GM23338 (cell line): ENCODE measurements at regions not wholly inside any gene's neighbourhood (a gene's known extent, or its start where the extent isn't known, plus 50 kb on each side); places are given as distances from the start of the nearest gene placed in this dataset.
A peak's percentile ranks its signal among the peaks of the same experiment; 100 is the strongest.

ENCODE experiments used
- ATAC-seq: fragments of 200-7000 bp; cut with Tn5 transposase; 3 replicates; pipeline ENCODE4 v1.9.1; 2020
- DNase-seq: peaks from one replicate; pipeline ENCODE4 v3.0.0-alpha.2; 2015; ENCODE audit warnings: low spot score
- H2AFZ ChIP-seq: fragments of 200-600 bp; sonication (generic); 2 replicates; pipeline ENCODE4 v1.8.0; 2016; ENCODE audit warnings: antibody characterized with exemption, mild to moderate bottlenecking, moderate library complexity
- H3F3A ChIP-seq: fragments of 200-600 bp; sonication (generic); replicated peaks from 2 replicates; pipeline ENCODE4 v1.8.0; 2017; ENCODE audit warnings: antibody characterized with exemption, mixed run types, low read depth
- H3K27ac ChIP-seq: fragments of 200-600 bp; sonication (generic); 2 replicates; pipeline ENCODE4 v1.6.1; 2016; ENCODE audit warnings: low read depth
- H3K27me3 ChIP-seq: fragments of 200-600 bp; sonication (generic); 2 replicates; pipeline ENCODE4 v1.8.0; 2016; ENCODE audit warnings: mild to moderate bottlenecking, mixed run types, moderate library complexity; ENCODE audit not compliant: insufficient read depth
- H3K36me3 ChIP-seq: fragments of 200-600 bp; sonication (generic); 2 replicates; pipeline ENCODE4 v1.8.0; 2016; ENCODE audit warnings: mild to moderate bottlenecking; ENCODE audit not compliant: insufficient read depth
- H3K4me1 ChIP-seq: fragments of 200-600 bp; sonication (generic); 2 replicates; pipeline ENCODE4 v1.8.0; 2016; ENCODE audit warnings: mild to moderate bottlenecking, moderate library complexity; ENCODE audit not compliant: insufficient read depth
- H3K4me2 ChIP-seq: fragments of 200-600 bp; sonication (generic); 2 replicates; pipeline ENCODE4 v1.7.1; 2017; ENCODE audit warnings: mixed run types
- H3K4me3 ChIP-seq: fragments of 200-600 bp; sonication (generic); 2 replicates; pipeline ENCODE4 v1.6.1; 2016; ENCODE audit warnings: mixed run types
- H3K79me2 ChIP-seq: fragments of 200-600 bp; sonication (generic); replicated peaks from 2 replicates; pipeline ENCODE4 v1.8.0; 2017; ENCODE audit warnings: mild to moderate bottlenecking; ENCODE audit not compliant: insufficient read depth
- H3K9me2 ChIP-seq: fragments of 200-600 bp; sonication (generic); 2 replicates; pipeline ENCODE4 v1.8.0; 2017; ENCODE audit not compliant: insufficient read depth
- H4K20me1 ChIP-seq: fragments of 200-600 bp; sonication (generic); replicated peaks from 2 replicates; pipeline ENCODE4 v1.8.0; 2017; ENCODE audit warnings: mild to moderate bottlenecking; ENCODE audit not compliant: insufficient read depth
- H3K27ac Mint-ChIP-seq: 2 replicates; pipeline ENCODE4 v1.8.0; 2020; ENCODE audit warnings: inconsistent platforms, mild to moderate bottlenecking, moderate library complexity, mixed read lengths
- H3K27me3 Mint-ChIP-seq: 3 replicates; pipeline ENCODE4 v1.8.0; 2022; ENCODE audit warnings: low read depth, mild to moderate bottlenecking, moderate library complexity, mixed read lengths, inconsistent platforms; ENCODE audit not compliant: insufficient read depth, poor library complexity
- H3K36me3 Mint-ChIP-seq: 3 replicates; pipeline ENCODE4 v1.8.0; 2021; ENCODE audit warnings: low read depth, mild to moderate bottlenecking, inconsistent platforms, moderate library complexity, mixed read lengths
- H3K4me1 Mint-ChIP-seq: 3 replicates; pipeline ENCODE4 v1.8.0; 2020; ENCODE audit warnings: mild to moderate bottlenecking, inconsistent platforms, mixed read lengths
- H3K4me3 Mint-ChIP-seq: 3 replicates; pipeline ENCODE4 v1.8.0; 2021; ENCODE audit warnings: moderate library complexity, mild to moderate bottlenecking, inconsistent platforms, mixed read lengths
- H3K9me3 Mint-ChIP-seq: 3 replicates; pipeline ENCODE4 v1.8.0; 2020; ENCODE audit warnings: moderate library complexity, mild to moderate bottlenecking, inconsistent platforms, mixed read lengths
- CREB1 ChIP-seq: fragments of 250-450 bp; sonication (Bioruptor Pico); IDR thresholded peaks from 2 replicates; pipeline ENCODE4 v1.5.0; 2020; ENCODE audit warnings: low read depth, mild to moderate bottlenecking, moderate library complexity
- EZH2 ChIP-seq: fragments of 200-600 bp; sonication (generic); IDR thresholded peaks from one replicate; pipeline ENCODE4 v1.8.0; 2017; ENCODE audit warnings: antibody characterized with exemption, mild to moderate bottlenecking, low read depth; ENCODE audit not compliant: unreplicated experiment
- EZH2phosphoT487 ChIP-seq: fragments of 200-600 bp; sonication (generic); IDR thresholded peaks from one replicate; pipeline ENCODE4 v1.8.1; 2018; ENCODE audit warnings: antibody characterized with exemption; ENCODE audit not compliant: unreplicated experiment
- JUNB ChIP-seq: IDR thresholded peaks from one replicate; pipeline ENCODE4 v1.6.1; 2016; ENCODE audit warnings: antibody characterized with exemption; ENCODE audit not compliant: unreplicated experiment
- NANOG ChIP-seq: IDR thresholded peaks from 2 replicates; pipeline ENCODE4 v1.6.1; 2016; ENCODE audit warnings: antibody characterized with exemption, borderline replicate concordance
- POLR2AphosphoS5 ChIP-seq: IDR thresholded peaks from 2 replicates; pipeline ENCODE4 v1.6.1; 2016; ENCODE audit warnings: antibody characterized with exemption, low read depth
- STAT1 ChIP-seq: IDR thresholded peaks from one replicate; pipeline ENCODE4 v1.6.1; 2016; ENCODE audit warnings: antibody characterized with exemption; ENCODE audit not compliant: unreplicated experiment
- ZNF114 ChIP-seq: fragments of 250-450 bp; sonication (Bioruptor Pico); IDR thresholded peaks from 2 replicates; pipeline ENCODE4 v1.5.0; 2020; ENCODE audit warnings: mild to moderate bottlenecking, moderate library complexity
- ZNF331 ChIP-seq: fragments of 250-450 bp; sonication (Bioruptor Pico); IDR thresholded peaks from 2 replicates; pipeline ENCODE4 v1.5.0; 2020; ENCODE audit warnings: low read depth, mild to moderate bottlenecking, moderate library complexity
- TF ChIP-seq, protein P1 (sequence below), 2 experiments: fragments of 200-600 bp in 1 of 2; sonication (generic) in 1 of 2; conservative IDR thresholded peaks; 2 replicates each; pipeline versions ENCODE4 v1.5.1 to v1.6.1; 2016 to 2017; ENCODE audit warnings: antibody characterized with exemption in 2 of 2, low read depth in 2 of 2, mild to moderate bottlenecking in 2 of 2, moderate library complexity in 1 of 2
- TF ChIP-seq, protein P2 (sequence below): IDR thresholded peaks from one replicate; pipeline ENCODE4 v1.6.1; 2018; ENCODE audit warnings: antibody characterized with exemption; ENCODE audit not compliant: unreplicated experiment
- TF ChIP-seq, protein P3 (sequence below): fragments of 250-450 bp; sonication (Bioruptor Pico); IDR thresholded peaks from 2 replicates; pipeline ENCODE4 v1.5.0; 2020; ENCODE audit warnings: mild to moderate bottlenecking, moderate library complexity
- TF ChIP-seq, protein P4 (sequence below): IDR thresholded peaks from 2 replicates; pipeline ENCODE4 v1.6.1; 2016; ENCODE audit warnings: antibody characterized with exemption

DNA sequence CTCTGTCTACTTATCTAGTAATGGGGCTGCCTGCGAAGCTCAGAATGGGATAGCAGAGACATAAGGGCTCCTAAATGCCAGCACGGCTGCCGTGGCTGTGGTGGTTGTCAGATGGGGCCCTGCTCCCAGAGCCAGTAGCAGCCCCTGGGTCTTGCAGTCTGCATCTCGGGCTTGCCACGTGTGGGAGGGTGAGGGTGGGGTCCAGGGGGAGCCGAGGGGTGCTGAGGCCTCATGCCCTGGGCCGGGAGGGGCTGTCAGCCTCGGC is 88.8 kb upstream of the GSE1 start:
- Mint-ChIP-seq H3K27ac (peak overlapping the region; percentile 78; the same call in 1 of the 2 replicates), H3K4me1 (peaks cover 53% of the 10 kb centered on the region), H3K27me3 (peaks cover 13% of the 10 kb centered on the region), H3K4me3 (no peak overlapping the region), H3K36me3 (peaks cover 4% of the 10 kb centered on the region), H3K9me3 (peaks cover 4% of the 10 kb centered on the region; the same call in 1 of the 3 replicates)
- no peak overlapping the region for H3K4me2 ChIP-seq
- peaks cover 10% of the 10 kb centered on the region for H3K4me1 ChIP-seq
- no peak for ATAC-seq
- no peak overlapping the region for H2AFZ ChIP-seq
- no peak overlapping the region for H3K27ac ChIP-seq
- no peaks in the 10 kb centered on the region for H3K36me3 ChIP-seq
- H3K4me3 ChIP-seq = no peak overlapping the region
- no peaks in the 10 kb centered on the region for H3K27me3 ChIP-seq
- H3K9me2 ChIP-seq = no peaks in the 10 kb centered on the region
- no peak for DNase-seq
- peaks cover 16% of the 10 kb centered on the region; the same call in 1 of the 2 replicates for H3F3A ChIP-seq
- H4K20me1 ChIP-seq = no peaks in the 10 kb centered on the region
- TF ChIP-seq, protein P1, sequence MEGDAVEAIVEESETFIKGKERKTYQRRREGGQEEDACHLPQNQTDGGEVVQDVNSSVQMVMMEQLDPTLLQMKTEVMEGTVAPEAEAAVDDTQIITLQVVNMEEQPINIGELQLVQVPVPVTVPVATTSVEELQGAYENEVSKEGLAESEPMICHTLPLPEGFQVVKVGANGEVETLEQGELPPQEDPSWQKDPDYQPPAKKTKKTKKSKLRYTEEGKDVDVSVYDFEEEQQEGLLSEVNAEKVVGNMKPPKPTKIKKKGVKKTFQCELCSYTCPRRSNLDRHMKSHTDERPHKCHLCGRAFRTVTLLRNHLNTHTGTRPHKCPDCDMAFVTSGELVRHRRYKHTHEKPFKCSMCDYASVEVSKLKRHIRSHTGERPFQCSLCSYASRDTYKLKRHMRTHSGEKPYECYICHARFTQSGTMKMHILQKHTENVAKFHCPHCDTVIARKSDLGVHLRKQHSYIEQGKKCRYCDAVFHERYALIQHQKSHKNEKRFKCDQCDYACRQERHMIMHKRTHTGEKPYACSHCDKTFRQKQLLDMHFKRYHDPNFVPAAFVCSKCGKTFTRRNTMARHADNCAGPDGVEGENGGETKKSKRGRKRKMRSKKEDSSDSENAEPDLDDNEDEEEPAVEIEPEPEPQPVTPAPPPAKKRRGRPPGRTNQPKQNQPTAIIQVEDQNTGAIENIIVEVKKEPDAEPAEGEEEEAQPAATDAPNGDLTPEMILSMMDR (conservative IDR thresholded peaks at IDR 0.05; ENCODE audit: low read depth in 2 of 2) = no peak
- TF ChIP-seq, protein P2, sequence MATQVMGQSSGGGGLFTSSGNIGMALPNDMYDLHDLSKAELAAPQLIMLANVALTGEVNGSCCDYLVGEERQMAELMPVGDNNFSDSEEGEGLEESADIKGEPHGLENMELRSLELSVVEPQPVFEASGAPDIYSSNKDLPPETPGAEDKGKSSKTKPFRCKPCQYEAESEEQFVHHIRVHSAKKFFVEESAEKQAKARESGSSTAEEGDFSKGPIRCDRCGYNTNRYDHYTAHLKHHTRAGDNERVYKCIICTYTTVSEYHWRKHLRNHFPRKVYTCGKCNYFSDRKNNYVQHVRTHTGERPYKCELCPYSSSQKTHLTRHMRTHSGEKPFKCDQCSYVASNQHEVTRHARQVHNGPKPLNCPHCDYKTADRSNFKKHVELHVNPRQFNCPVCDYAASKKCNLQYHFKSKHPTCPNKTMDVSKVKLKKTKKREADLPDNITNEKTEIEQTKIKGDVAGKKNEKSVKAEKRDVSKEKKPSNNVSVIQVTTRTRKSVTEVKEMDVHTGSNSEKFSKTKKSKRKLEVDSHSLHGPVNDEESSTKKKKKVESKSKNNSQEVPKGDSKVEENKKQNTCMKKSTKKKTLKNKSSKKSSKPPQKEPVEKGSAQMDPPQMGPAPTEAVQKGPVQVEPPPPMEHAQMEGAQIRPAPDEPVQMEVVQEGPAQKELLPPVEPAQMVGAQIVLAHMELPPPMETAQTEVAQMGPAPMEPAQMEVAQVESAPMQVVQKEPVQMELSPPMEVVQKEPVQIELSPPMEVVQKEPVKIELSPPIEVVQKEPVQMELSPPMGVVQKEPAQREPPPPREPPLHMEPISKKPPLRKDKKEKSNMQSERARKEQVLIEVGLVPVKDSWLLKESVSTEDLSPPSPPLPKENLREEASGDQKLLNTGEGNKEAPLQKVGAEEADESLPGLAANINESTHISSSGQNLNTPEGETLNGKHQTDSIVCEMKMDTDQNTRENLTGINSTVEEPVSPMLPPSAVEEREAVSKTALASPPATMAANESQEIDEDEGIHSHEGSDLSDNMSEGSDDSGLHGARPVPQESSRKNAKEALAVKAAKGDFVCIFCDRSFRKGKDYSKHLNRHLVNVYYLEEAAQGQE = no peak
- no peak for TF ChIP-seq NANOG
- TF ChIP-seq, protein P3, sequence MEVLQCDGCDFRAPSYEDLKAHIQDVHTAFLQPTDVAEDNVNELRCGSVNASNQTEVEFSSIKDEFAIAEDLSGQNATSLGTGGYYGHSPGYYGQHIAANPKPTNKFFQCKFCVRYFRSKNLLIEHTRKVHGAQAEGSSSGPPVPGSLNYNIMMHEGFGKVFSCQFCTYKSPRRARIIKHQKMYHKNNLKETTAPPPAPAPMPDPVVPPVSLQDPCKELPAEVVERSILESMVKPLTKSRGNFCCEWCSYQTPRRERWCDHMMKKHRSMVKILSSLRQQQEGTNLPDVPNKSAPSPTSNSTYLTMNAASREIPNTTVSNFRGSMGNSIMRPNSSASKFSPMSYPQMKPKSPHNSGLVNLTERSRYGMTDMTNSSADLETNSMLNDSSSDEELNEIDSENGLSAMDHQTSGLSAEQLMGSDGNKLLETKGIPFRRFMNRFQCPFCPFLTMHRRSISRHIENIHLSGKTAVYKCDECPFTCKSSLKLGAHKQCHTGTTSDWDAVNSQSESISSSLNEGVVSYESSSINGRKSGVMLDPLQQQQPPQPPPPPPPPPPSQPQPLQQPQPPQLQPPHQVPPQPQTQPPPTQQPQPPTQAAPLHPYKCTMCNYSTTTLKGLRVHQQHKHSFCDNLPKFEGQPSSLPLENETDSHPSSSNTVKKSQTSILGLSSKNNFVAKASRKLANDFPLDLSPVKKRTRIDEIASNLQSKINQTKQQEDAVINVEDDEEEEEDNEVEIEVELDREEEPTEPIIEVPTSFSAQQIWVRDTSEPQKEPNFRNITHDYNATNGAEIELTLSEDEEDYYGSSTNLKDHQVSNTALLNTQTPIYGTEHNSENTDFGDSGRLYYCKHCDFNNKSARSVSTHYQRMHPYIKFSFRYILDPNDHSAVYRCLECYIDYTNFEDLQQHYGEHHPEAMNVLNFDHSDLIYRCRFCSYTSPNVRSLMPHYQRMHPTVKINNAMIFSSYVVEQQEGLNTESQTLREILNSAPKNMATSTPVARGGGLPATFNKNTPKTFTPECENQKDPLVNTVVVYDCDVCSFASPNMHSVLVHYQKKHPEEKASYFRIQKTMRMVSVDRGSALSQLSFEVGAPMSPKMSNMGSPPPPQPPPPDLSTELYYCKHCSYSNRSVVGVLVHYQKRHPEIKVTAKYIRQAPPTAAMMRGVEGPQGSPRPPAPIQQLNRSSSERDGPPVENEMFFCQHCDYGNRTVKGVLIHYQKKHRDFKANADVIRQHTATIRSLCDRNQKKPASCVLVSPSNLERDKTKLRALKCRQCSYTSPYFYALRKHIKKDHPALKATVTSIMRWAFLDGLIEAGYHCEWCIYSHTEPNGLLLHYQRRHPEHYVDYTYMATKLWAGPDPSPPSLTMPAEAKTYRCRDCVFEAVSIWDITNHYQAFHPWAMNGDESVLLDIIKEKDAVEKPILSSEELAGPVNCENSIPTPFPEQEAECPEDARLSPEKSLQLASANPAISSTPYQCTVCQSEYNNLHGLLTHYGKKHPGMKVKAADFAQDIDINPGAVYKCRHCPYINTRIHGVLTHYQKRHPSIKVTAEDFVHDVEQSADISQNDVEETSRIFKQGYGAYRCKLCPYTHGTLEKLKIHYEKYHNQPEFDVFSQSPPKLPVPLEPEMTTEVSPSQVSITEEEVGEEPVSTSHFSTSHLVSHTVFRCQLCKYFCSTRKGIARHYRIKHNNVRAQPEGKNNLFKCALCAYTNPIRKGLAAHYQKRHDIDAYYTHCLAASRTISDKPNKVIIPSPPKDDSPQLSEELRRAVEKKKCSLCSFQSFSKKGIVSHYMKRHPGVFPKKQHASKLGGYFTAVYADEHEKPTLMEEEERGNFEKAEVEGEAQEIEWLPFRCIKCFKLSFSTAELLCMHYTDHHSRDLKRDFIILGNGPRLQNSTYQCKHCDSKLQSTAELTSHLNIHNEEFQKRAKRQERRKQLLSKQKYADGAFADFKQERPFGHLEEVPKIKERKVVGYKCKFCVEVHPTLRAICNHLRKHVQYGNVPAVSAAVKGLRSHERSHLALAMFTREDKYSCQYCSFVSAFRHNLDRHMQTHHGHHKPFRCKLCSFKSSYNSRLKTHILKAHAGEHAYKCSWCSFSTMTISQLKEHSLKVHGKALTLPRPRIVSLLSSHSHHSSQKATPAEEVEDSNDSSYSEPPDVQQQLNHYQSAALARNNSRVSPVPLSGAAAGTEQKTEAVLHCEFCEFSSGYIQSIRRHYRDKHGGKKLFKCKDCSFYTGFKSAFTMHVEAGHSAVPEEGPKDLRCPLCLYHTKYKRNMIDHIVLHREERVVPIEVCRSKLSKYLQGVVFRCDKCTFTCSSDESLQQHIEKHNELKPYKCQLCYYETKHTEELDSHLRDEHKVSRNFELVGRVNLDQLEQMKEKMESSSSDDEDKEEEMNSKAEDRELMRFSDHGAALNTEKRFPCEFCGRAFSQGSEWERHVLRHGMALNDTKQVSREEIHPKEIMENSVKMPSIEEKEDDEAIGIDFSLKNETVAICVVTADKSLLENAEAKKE (CRISPR knock-in tag) = no peak
- no peak for TF ChIP-seq JUNB
- TF ChIP-seq ZNF331 (CRISPR knock-in tag) = no peak
- no peak for TF ChIP-seq CREB1 (CRISPR knock-in tag)
- TF ChIP-seq, protein P4, sequence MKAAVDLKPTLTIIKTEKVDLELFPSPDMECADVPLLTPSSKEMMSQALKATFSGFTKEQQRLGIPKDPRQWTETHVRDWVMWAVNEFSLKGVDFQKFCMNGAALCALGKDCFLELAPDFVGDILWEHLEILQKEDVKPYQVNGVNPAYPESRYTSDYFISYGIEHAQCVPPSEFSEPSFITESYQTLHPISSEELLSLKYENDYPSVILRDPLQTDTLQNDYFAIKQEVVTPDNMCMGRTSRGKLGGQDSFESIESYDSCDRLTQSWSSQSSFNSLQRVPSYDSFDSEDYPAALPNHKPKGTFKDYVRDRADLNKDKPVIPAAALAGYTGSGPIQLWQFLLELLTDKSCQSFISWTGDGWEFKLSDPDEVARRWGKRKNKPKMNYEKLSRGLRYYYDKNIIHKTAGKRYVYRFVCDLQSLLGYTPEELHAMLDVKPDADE = no peak
- TF ChIP-seq EZH2phosphoT487 = no peak
- TF ChIP-seq POLR2AphosphoS5 = no peak
- no peak for TF ChIP-seq STAT1
- no peak for TF ChIP-seq ZNF114
- no peak for TF ChIP-seq EZH2
- H3K79me2 ChIP-seq = no peaks in the 10 kb centered on the region
